Parathyroid adenoma (tissue), 2 donors: ENCODE measurements at regions not wholly inside any gene's neighbourhood (a gene's known extent, or its start where the extent isn't known, plus 50 kb on each side); places are given as distances from the start of the nearest gene placed in this dataset.

Source experiments
- H2AFZ ChIP-seq: fragments of 300-600 bp; sonication (generic); one replicate; pipeline ENCODE4 v1.7.0; 2017; ENCODE audit warnings: antibody characterized with exemption, mild to moderate bottlenecking
- H3K27ac ChIP-seq: fragments of 300-600 bp; sonication (generic); one replicate; pipeline ENCODE4 v1.7.0; 2017
- H3K27me3 ChIP-seq: fragments of 300-600 bp; sonication (generic); one replicate; pipeline ENCODE4 v1.7.0; 2017; ENCODE audit warnings: low read length; ENCODE audit not compliant: control insufficient read depth, insufficient read depth
- H3K36me3 ChIP-seq: fragments of 300-600 bp; sonication (generic); one replicate; pipeline ENCODE4 v1.7.0; 2017; ENCODE audit warnings: low read length; ENCODE audit not compliant: control insufficient read depth, insufficient read depth
- H3K4me1 ChIP-seq: fragments of 300-600 bp; sonication (generic); one replicate; pipeline ENCODE4 v1.7.0; 2017; ENCODE audit warnings: control low read depth
- H3K4me2 ChIP-seq: fragments of 300-600 bp; sonication (generic); one replicate; pipeline ENCODE4 v1.7.0; 2017; ENCODE audit warnings: low read length
- H3K4me3 ChIP-seq: fragments of 300-600 bp; sonication (generic); one replicate; pipeline ENCODE4 v1.7.0; 2017; ENCODE audit warnings: low read depth, low read length
- H3K79me2 ChIP-seq: fragments of 300-600 bp; sonication (generic); one replicate; pipeline ENCODE4 v1.7.0; 2017; ENCODE audit warnings: control low read depth
- H3K9ac ChIP-seq: fragments of 300-600 bp; sonication (generic); one replicate; pipeline ENCODE4 v1.7.0; 2017; ENCODE audit warnings: mild to moderate bottlenecking
- H3K9me3 ChIP-seq: fragments of 300-600 bp; sonication (generic); one replicate; pipeline ENCODE4 v1.7.0; 2017; ENCODE audit warnings: low read length; ENCODE audit not compliant: control insufficient read depth
- CTCF ChIP-seq: fragments of 300-600 bp; sonication (generic); IDR thresholded peaks from one replicate; pipeline ENCODE4 v1.7.0; 2017; ENCODE audit warnings: antibody characterized with exemption, mild to moderate bottlenecking
- donor health status: primary hyperparathyroidism.

- no peaks in the 10 kb centered on the region for H3K9me3 ChIP-seq
- H3K27ac ChIP-seq: no peak overlapping the region
- no peaks in the 10 kb centered on the region for H3K79me2 ChIP-seq
- no peaks in the 10 kb centered on the region for H3K4me1 ChIP-seq
- H3K9ac ChIP-seq: no peak overlapping the region
- TF ChIP-seq CTCF: no peak
- H3K4me3 ChIP-seq: no peak overlapping the region
- no peak overlapping the region for H3K4me2 ChIP-seq
- H2AFZ ChIP-seq: no peak overlapping the region
- no peaks in the 10 kb centered on the region for H3K36me3 ChIP-seq
- H3K27me3 ChIP-seq: no peaks in the 10 kb centered on the region
Measured at GRCh38 chr4:62470421-62470983, 1270.4 kb downstream of the ADGRL3 start.

GRCh38 chr4:62470020-62470419 lies 1269.9 kb downstream of the ADGRL3 start:
- no peaks in the 10 kb centered on the region for H3K9me3 ChIP-seq
- no peak for TF ChIP-seq CTCF
- H3K27me3 ChIP-seq: no peaks in the 10 kb centered on the region
- no peak overlapping the region for H3K9ac ChIP-seq
- H3K4me3 ChIP-seq: no peak overlapping the region
- no peak overlapping the region for H3K4me2 ChIP-seq
- H3K27ac ChIP-seq: no peak overlapping the region
- H3K79me2 ChIP-seq: no peaks in the 10 kb centered on the region
- no peaks in the 10 kb centered on the region for H3K36me3 ChIP-seq
- H3K4me1 ChIP-seq: no peaks in the 10 kb centered on the region
- no peak overlapping the region for H2AFZ ChIP-seq

GRCh38 chr4:62461961-62462360 lies 1261.8 kb downstream of the ADGRL3 start:
- Histone ChIP-seq H3K79me2 (no peaks in the 10 kb centered on the region), H3K4me1 (no peaks in the 10 kb centered on the region)
- no peak for TF ChIP-seq CTCF

GRCh38 chr4:62460329-62460728 lies 1260.2 kb downstream of the ADGRL3 start:
- Histone ChIP-seq H3K4me1 (no peaks in the 10 kb centered on the region), H3K36me3 (no peaks in the 10 kb centered on the region), H3K9ac (no peak overlapping the region), H3K9me3 (no peaks in the 10 kb centered on the region), H3K4me3 (no peak overlapping the region), H3K27me3 (no peaks in the 10 kb centered on the region), H3K27ac (no peak overlapping the region), H3K79me2 (no peaks in the 10 kb centered on the region), H2AFZ (no peak overlapping the region), H3K4me2 (no peak overlapping the region)
- no peak for TF ChIP-seq CTCF

More at GRCh38 chr4:62461961-62462360, 1261.8 kb downstream of the ADGRL3 start:
- no peaks in the 10 kb centered on the region for H3K36me3 ChIP-seq
- no peaks in the 10 kb centered on the region for H3K27me3 ChIP-seq
- no peak overlapping the region for H3K4me2 ChIP-seq
- no peaks in the 10 kb centered on the region for H3K9me3 ChIP-seq
- H2AFZ ChIP-seq: no peak overlapping the region
- H3K9ac ChIP-seq: no peak overlapping the region
- no peak overlapping the region for H3K4me3 ChIP-seq
- H3K27ac ChIP-seq: no peak overlapping the region

- no peaks in the 10 kb centered on the region for H3K36me3 ChIP-seq
- H3K9me3 ChIP-seq: no peaks in the 10 kb centered on the region
- no peak overlapping the region for H3K4me3 ChIP-seq
- H3K79me2 ChIP-seq: no peaks in the 10 kb centered on the region
- H3K4me1 ChIP-seq: no peaks in the 10 kb centered on the region
- H2AFZ ChIP-seq: no peak overlapping the region
- H3K4me2 ChIP-seq: no peak overlapping the region
- no peaks in the 10 kb centered on the region for H3K27me3 ChIP-seq
- no peak for TF ChIP-seq CTCF
- H3K9ac ChIP-seq: no peak overlapping the region
- no peak overlapping the region for H3K27ac ChIP-seq
Measured at GRCh38 chr4:62457356-62457755, 1257.2 kb downstream of the ADGRL3 start.
